22Rv1 (cell line): ENCODE measurements at regions not wholly inside any gene's neighbourhood (a gene's known extent, or its start where the extent isn't known, plus 50 kb on each side); places are given as distances from the start of the nearest gene placed in this dataset.

Experiments
- ZFX ChIP-seq: fragments of 450-650 bp; IDR thresholded peaks from 2 replicates; pipeline ENCODE4 v1.6.1; 2017; ENCODE audit warnings: antibody characterized with exemption, borderline replicate concordance
- TF ChIP-seq, protein P1 (sequence below): fragments of 450-650 bp; IDR thresholded peaks from 2 replicates; pipeline ENCODE4 v1.5.1; 2017; ENCODE audit warnings: mild to moderate bottlenecking

- TF ChIP-seq, protein P1, sequence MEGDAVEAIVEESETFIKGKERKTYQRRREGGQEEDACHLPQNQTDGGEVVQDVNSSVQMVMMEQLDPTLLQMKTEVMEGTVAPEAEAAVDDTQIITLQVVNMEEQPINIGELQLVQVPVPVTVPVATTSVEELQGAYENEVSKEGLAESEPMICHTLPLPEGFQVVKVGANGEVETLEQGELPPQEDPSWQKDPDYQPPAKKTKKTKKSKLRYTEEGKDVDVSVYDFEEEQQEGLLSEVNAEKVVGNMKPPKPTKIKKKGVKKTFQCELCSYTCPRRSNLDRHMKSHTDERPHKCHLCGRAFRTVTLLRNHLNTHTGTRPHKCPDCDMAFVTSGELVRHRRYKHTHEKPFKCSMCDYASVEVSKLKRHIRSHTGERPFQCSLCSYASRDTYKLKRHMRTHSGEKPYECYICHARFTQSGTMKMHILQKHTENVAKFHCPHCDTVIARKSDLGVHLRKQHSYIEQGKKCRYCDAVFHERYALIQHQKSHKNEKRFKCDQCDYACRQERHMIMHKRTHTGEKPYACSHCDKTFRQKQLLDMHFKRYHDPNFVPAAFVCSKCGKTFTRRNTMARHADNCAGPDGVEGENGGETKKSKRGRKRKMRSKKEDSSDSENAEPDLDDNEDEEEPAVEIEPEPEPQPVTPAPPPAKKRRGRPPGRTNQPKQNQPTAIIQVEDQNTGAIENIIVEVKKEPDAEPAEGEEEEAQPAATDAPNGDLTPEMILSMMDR, result no peak
- TF ChIP-seq ZFX, result no peak
These were observed 124.6 kb downstream of the FOXA2 start for GRCh38 chr20:22459754-22460153.
